NCI-H460 (cell line): ENCODE measurements at regions not wholly inside any gene's neighbourhood (a gene's known extent, or its start where the extent isn't known, plus 50 kb on each side); places are given as distances from the start of the nearest gene placed in this dataset.

Experiments used
- DNase-seq: peaks from one replicate; pipeline ENCODE4 v3.0.0-alpha.2; 2016; ENCODE audit warnings: low read depth; ENCODE audit errors: extremely low read depth

- DNase-seq = no peak
These were observed 154.3 kb upstream of the SPRY4 start for GRCh38 chr5:142479150-142479549.

GRCh38 chr5:142478113-142478512 lies 153.3 kb upstream of the SPRY4 start:
- no peak for DNase-seq

GRCh38 chr5:142475102-142475513 lies 150.3 kb upstream of the SPRY4 start:
- no peak for DNase-seq

GRCh38 chr5:142474431-142475094 lies 149.7 kb upstream of the SPRY4 start:
- DNase-seq = no peak

- no peak for DNase-seq
These were observed 148.2 kb upstream of the SPRY4 start for GRCh38 chr5:142473038-142473437.

GRCh38 chr5:142472306-142472951 lies 147.6 kb upstream of the SPRY4 start:
- peak; percentile 91 for DNase-seq

- no peak for DNase-seq
These were observed 141.6 kb upstream of the SPRY4 start for GRCh38 chr5:142466195-142466971.

- no peak for DNase-seq
These were observed 140.7 kb upstream of the SPRY4 start for GRCh38 chr5:142465476-142465875.

- DNase-seq = no peak
These were observed 139.1 kb upstream of the SPRY4 start for GRCh38 chr5:142463904-142464303.

- DNase-seq = no peak
These were observed 136.3 kb upstream of the SPRY4 start for GRCh38 chr5:142461028-142461590.

- DNase-seq = no peak
These were observed 134.4 kb upstream of the SPRY4 start for GRCh38 chr5:142459209-142459608.

- no peak for DNase-seq
These were observed 131.0 kb upstream of the SPRY4 start for GRCh38 chr5:142455856-142456255.

GRCh38 chr5:142453932-142454331 lies 129.1 kb upstream of the SPRY4 start:
- no peak for DNase-seq

GRCh38 chr5:142450419-142450818 lies 125.6 kb upstream of the SPRY4 start:
- DNase-seq = no peak

GRCh38 chr5:142447887-142448286 lies 123.1 kb upstream of the SPRY4 start:
- no peak for DNase-seq

- no peak for DNase-seq
These were observed 122.1 kb upstream of the SPRY4 start for GRCh38 chr5:142446960-142447279.

GRCh38 chr5:142446131-142446959 lies 121.5 kb upstream of the SPRY4 start:
- peak; percentile 18 for DNase-seq

GRCh38 chr5:142445266-142445665 lies 120.4 kb upstream of the SPRY4 start:
- DNase-seq = no peak

GRCh38 chr5:142441616-142442015 lies 116.8 kb upstream of the SPRY4 start:
- no peak for DNase-seq

GRCh38 chr5:142439207-142439860 lies 114.5 kb upstream of the SPRY4 start:
- no peak for DNase-seq
